Loucy (cell line): ENCODE measurements at regions not wholly inside any gene's neighbourhood (a gene's known extent, or its start where the extent isn't known, plus 50 kb on each side); places are given as distances from the start of the nearest gene placed in this dataset.

Experiments
- CTCF ChIP-seq: fragments of 200-600 bp; sonication (generic); conservative IDR thresholded peaks from 2 replicates; pipeline ENCODE4 v1.5.1; 2014; ENCODE audit warnings: mild to moderate bottlenecking, antibody characterized with exemption, low read length
- EZH2phosphoT487 ChIP-seq: fragments of 200-600 bp; IDR thresholded peaks from 2 replicates; pipeline ENCODE4 v1.6.1; 2018; ENCODE audit warnings: antibody characterized with exemption, mild to moderate bottlenecking, moderate library complexity, borderline replicate concordance

GRCh38 chr6:71123051-71123450 is 165.6 kb upstream of the OGFRL1 start:
- TF ChIP-seq CTCF (no peak), EZH2phosphoT487 (no peak)
